ENCODE measurements at regions not wholly inside any gene's neighbourhood (a gene's known extent, or its start where the extent isn't known, plus 50 kb on each side); places are given as distances from the start of the nearest gene placed in this dataset.
"Not testable (repeated sequence)": the region's sequence is repeated elsewhere in the genome, so short reads cannot be mapped to it uniquely, and the experiment has no call there.

- ChIA-PET CTCF (no interaction called here), POLR2A (no interaction called here)
- Histone ChIP-seq H3K4me1 (ENCODE audit: insufficient read depth, low read length) (no peaks in the 10 kb centered on the region), H3K27ac (ENCODE audit: low read depth in 1 of 2, low read length in 2 of 2) (no peak overlapping the region), H3K9me3 (ENCODE audit: control insufficient read depth in 1 of 2, insufficient read depth in 1 of 2, low read length in 2 of 2) (peaks cover 0 to 51% of the 10 kb centered on the region in 2 experiments), H3K27me3 (ENCODE audit: control insufficient read depth in 1 of 2, insufficient read depth in 2 of 2, low read length in 2 of 2) (no peaks in the 10 kb centered on the region), H3K36me3 (ENCODE audit: insufficient read depth, low read length) (no peaks in the 10 kb centered on the region), H3K4me3 (ENCODE audit: low read length) (no peak overlapping the region)
- intact Hi-C loops (cut with DNase I, micrococcal nuclease) = no loop called here
- Mint-ChIP-seq H3K36me3 (ENCODE audit: low read depth) (peaks cover 4% of the 10 kb centered on the region), H3K27me3 (peaks cover 16% of the 10 kb centered on the region), H3K27ac (no peak overlapping the region), H3K4me1 (ENCODE audit: low read depth) (peaks cover 7% of the 10 kb centered on the region), H3K9me3 (peaks cover 18% of the 10 kb centered on the region), H3K4me3 (no peak overlapping the region)
- TF ChIP-seq CTCF (IDR thresholded peaks at IDR 0.05) = no peak
- DNase-seq = no peak
- no peak for ATAC-seq (ENCODE audit: poor library complexity)
These were observed 346.3 kb upstream of the DEFB115 start for GRCh38 chr20:30910937-30911725.

- POLR2A ChIA-PET; H3K27me3 ChIP-seq (ENCODE audit: control insufficient read depth in 1 of 2, insufficient read depth in 2 of 2, low read length in 2 of 2); H3K4me1 ChIP-seq (ENCODE audit: insufficient read depth, low read length); H3K4me3 ChIP-seq (ENCODE audit: low read length); ATAC-seq (ENCODE audit: poor library complexity); intact Hi-C loops (cut with DNase I, micrococcal nuclease); H3K4me3 Mint-ChIP-seq; DNase-seq; H3K27ac ChIP-seq (ENCODE audit: low read depth in 1 of 2, low read length in 2 of 2); H3K36me3 ChIP-seq (ENCODE audit: insufficient read depth, low read length); CTCF ChIA-PET; H3K27ac Mint-ChIP-seq; H3K36me3 Mint-ChIP-seq (ENCODE audit: low read depth); H3K4me1 Mint-ChIP-seq (ENCODE audit: low read depth): not testable (repeated sequence)
- H3K9me3 ChIP-seq (ENCODE audit: control insufficient read depth in 1 of 2, insufficient read depth in 1 of 2, low read length in 2 of 2) = peaks cover 0 to 54% of the 10 kb centered on the region in 2 experiments
- H3K9me3 Mint-ChIP-seq = peaks cover 18% of the 10 kb centered on the region
- H3K27me3 Mint-ChIP-seq = peaks cover 16% of the 10 kb centered on the region
These were observed 345.4 kb upstream of the DEFB115 start for GRCh38 chr20:30911832-30912660.

GRCh38 chr20:30912661-30913026 is 344.8 kb upstream of the DEFB115 start:
- H3K27ac Mint-ChIP-seq; H3K4me1 ChIP-seq (ENCODE audit: insufficient read depth, low read length); H3K36me3 Mint-ChIP-seq (ENCODE audit: low read depth); H3K27me3 ChIP-seq (ENCODE audit: control insufficient read depth in 1 of 2, insufficient read depth in 2 of 2, low read length in 2 of 2); CTCF ChIA-PET; H3K36me3 ChIP-seq (ENCODE audit: insufficient read depth, low read length); POLR2A ChIA-PET; H3K27ac ChIP-seq (ENCODE audit: low read depth in 1 of 2, low read length in 2 of 2); DNase-seq; H3K4me3 Mint-ChIP-seq; H3K4me3 ChIP-seq (ENCODE audit: low read length); ATAC-seq (ENCODE audit: poor library complexity); H3K4me1 Mint-ChIP-seq (ENCODE audit: low read depth); intact Hi-C loops (cut with DNase I, micrococcal nuclease): not testable (repeated sequence)
- H3K9me3 ChIP-seq (ENCODE audit: control insufficient read depth in 1 of 2, insufficient read depth in 1 of 2, low read length in 2 of 2) = peaks cover 0 to 49% of the 10 kb centered on the region in 2 experiments
- peaks cover 16% of the 10 kb centered on the region for H3K27me3 Mint-ChIP-seq
- peaks cover 18% of the 10 kb centered on the region for H3K9me3 Mint-ChIP-seq

- H3K27ac Mint-ChIP-seq; H3K4me1 Mint-ChIP-seq (ENCODE audit: low read depth); ATAC-seq (ENCODE audit: poor library complexity); CTCF ChIA-PET; DNase-seq; H3K4me1 ChIP-seq (ENCODE audit: insufficient read depth, low read length); H3K36me3 Mint-ChIP-seq (ENCODE audit: low read depth); intact Hi-C loops (cut with DNase I, micrococcal nuclease); H3K4me3 ChIP-seq (ENCODE audit: low read length); H3K27me3 ChIP-seq (ENCODE audit: control insufficient read depth in 1 of 2, insufficient read depth in 2 of 2, low read length in 2 of 2); H3K27ac ChIP-seq (ENCODE audit: low read depth in 1 of 2, low read length in 2 of 2); H3K36me3 ChIP-seq (ENCODE audit: insufficient read depth, low read length); POLR2A ChIA-PET; H3K4me3 Mint-ChIP-seq: not testable (repeated sequence)
- H3K9me3 ChIP-seq (ENCODE audit: control insufficient read depth in 1 of 2, insufficient read depth in 1 of 2, low read length in 2 of 2) = peaks cover 0 to 46% of the 10 kb centered on the region in 2 experiments
- Mint-ChIP-seq H3K27me3 (peaks cover 12% of the 10 kb centered on the region), H3K9me3 (peaks cover 16% of the 10 kb centered on the region)
These were observed 341.1 kb upstream of the DEFB115 start for GRCh38 chr20:30916404-30916803.

Measured in CD4-positive, alpha-beta T cell (primary cell).